Heart left ventricle (tissue), 13 donors: ENCODE measurements at regions not wholly inside any gene's neighbourhood (a gene's known extent, or its start where the extent isn't known, plus 50 kb on each side); places are given as distances from the start of the nearest gene placed in this dataset.

Experiments
- CTCF ChIP-seq, 12 donors: fragments of 200-600 bp; sonication (generic) in 4 of 12; IDR thresholded peaks; one replicate each; pipeline versions ENCODE4 v1.5.0 to v1.8.0; 2018 to 2022; ENCODE audit warnings: antibody characterized with exemption in 12 of 12, mild to moderate bottlenecking in 5 of 12
- POLR2A ChIP-seq, 2 donors: fragments of 450-650 bp; IDR thresholded peaks; one replicate each; pipeline ENCODE4 v1.6.1; 2017; ENCODE audit warnings: antibody characterized with exemption in 2 of 2, mild to moderate bottlenecking in 2 of 2, moderate library complexity in 2 of 2
- donor health status: ischemic (EF 13 %, LVEDD 7.1; RV severe dilation, severe dysfunction).
- donor health status: DM: no; HTN: yes; CAD: no.
- donor health status: DM: no; HTN: no; CAD: no.
- donor health status: ischemic (EF 25% LVEDD 6.9; RV normal size, moderate dysfunction).
- donor health status: ischemic (EF 25% LVEDD 5.7; RV mildly dilated, moderate dysfunction).
- donor health status: ischemic (EF 35%, LVEDD 5.7; RV mildly dilated, moderate dysfunction).
- donor health status: nonischemic (EF 11% LVEDD 7.7; RV severe dilation, severe dysfunction).
- donor health status: DM: yes; HTN: yes; CAD: no.
- donor health status: PGD.
- donor health status: ischemic (EF 29% LVEDD 5.4; RV normal size, mild dysfunction).
- donor health status: nonischemic (EF 23%, LVEDD 6.1; RV moderate dilation, normal function).

DNA sequence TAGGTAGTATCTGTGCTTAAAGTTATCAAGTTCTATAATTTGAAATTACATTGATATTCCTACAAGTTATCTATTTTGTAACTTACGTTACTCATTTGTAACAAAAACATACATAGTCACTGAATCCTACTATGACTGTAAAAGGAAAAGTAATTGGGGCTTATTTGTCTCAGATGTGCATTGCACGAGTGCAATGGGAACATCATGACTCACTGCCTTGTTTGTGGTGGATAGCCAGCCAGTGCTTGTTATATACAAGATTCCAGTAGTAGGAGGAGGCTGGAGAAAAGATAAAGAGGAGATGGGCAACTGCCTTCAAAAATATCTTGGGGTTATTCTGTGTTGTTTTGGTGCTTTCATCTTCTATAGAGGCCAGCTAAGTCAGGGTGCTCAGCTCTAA lies 164.1 kb downstream of the RNF144B start:
- no peak for TF ChIP-seq POLR2A (IDR thresholded peaks at IDR 0.05)
- no peak for TF ChIP-seq CTCF (IDR thresholded peaks at IDR 0.05)
